Left renal cortex interstitium (tissue), 4 donors: ENCODE measurements at regions not wholly inside any gene's neighbourhood (a gene's known extent, or its start where the extent isn't known, plus 50 kb on each side); places are given as distances from the start of the nearest gene placed in this dataset.

Experiments
- DNase-seq, 4 donors: peaks; one replicate each; pipeline ENCODE4 v3.0.0-alpha.2; 2013; ENCODE audit warnings: low read depth in 4 of 4, low spot score in 2 of 4, missing footprints in 1 of 4

DNA sequence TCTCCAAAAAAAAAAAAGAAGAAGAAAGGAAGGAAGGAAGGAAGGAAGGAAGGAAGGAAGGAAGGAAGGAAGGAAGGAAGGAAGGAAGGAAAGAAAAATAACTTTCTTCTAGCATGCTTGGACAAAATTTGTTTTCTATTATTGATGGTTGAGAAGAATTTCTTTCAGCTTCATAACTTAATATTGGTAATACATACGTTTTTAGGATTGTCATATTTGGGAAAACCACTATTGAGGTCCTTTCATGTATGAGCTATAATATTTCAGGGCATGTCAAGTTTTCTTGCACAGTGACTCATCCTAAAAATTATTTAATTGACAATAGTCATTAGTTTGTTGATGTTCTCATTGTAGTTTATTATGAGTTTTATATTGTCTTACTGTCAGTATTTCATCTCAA is 66.4 kb upstream of the PKDCC start:
- no peak for DNase-seq

- DNase-seq, result no peak
These were observed 62.2 kb upstream of the PKDCC start for GRCh38 chr2:41985573-41986095.

- DNase-seq, result no peak
These were observed 58.2 kb upstream of the PKDCC start for GRCh38 chr2:41989501-41990180.

GRCh38 chr2:41990245-41990644 is 57.6 kb upstream of the PKDCC start:
- DNase-seq, result no peak

GRCh38 chr2:41990688-41991087 is 57.1 kb upstream of the PKDCC start:
- no peak for DNase-seq

GRCh38 chr2:41992056-41992642 is 55.7 kb upstream of the PKDCC start:
- no peak for DNase-seq

- no peak for DNase-seq
These were observed 55.0 kb upstream of the PKDCC start for GRCh38 chr2:41992671-41993434.

GRCh38 chr2:41993435-41993925 is 54.3 kb upstream of the PKDCC start:
- no peak for DNase-seq

DNA sequence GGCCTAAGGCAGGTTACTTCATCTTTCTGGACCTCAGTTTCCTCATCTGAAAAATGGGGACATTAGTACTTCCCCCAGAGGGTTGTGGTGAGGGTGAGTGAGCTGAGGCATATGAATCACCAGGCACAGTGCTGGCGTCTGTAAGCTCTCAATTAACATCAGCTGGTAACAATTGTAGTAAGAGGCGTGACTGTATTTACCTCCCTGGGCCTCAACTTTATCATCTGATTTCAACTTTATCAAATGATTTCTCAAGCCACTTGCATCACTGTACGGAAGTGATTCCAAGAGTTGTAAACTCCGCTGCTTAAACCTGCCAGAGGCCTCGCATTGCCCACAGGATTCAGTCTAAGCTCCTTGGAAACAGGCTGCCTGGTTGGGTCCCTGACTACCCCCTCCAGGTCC is 53.6 kb upstream of the PKDCC start:
- no peak for DNase-seq

DNA sequence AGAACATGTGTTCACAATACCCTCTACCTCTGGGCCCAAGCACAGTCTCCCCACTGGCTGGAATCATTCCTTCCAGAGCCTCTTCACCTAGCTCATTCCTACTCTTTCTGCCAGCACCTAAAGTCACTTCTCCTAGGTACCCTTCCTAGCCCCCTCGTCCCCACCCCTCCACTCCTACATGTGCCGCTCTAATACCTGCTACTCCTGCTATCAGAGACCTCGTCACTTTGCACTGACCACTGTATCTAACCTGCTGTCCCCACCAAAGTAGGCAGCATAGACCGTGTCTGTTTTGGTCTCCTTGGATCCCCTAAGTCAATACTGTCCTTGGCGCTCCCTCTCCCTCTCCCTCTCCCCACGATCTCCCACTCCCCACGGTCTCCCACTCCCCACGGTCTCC is 53.2 kb upstream of the PKDCC start:
- no peak for DNase-seq

DNA sequence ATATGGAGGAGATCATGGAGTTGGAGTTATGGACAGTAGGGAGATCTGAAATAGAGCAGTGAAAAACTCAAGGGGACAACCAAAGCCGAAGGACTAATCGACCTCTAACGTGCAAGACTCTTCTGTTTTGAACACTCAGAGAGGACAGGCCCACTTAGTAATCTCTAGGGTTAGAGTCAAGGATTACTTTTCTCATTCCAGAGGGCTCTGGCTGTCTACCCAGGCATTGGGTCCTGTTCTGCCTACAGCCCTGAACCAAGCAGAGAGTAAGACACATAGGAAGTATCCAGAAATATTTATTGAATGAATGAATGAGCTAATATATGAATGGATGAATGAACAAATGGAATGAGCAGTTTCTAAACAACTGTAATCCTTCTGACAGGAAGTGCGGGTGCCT is 50.3 kb upstream of the PKDCC start:
- DNase-seq, result no peak
